Caco-2 (cell line): ENCODE measurements at regions not wholly inside any gene's neighbourhood (a gene's known extent, or its start where the extent isn't known, plus 50 kb on each side); places are given as distances from the start of the nearest gene placed in this dataset.

Experiments used
- BruUV-seq: library from RNA; stranded (reverse); fragments of 400-500 nt; replicated peaks from 2 replicates; lab custom pipeline; 2021; lab: Mats Ljungman, UMichigan
- CTCF ChIA-PET: fragments of 300-600 bp; sonication (Branson Sonifier 250); formaldehyde crosslinking; loops from one replicate; lab custom pipeline; 2022; ENCODE audit warnings: antibody characterized with exemption; lab: Charles Lee
- POLR2A ChIA-PET: fragments of 300-600 bp; sonication (Branson Sonifier 250); formaldehyde crosslinking; loops from one replicate; lab custom pipeline; 2022; ENCODE audit warnings: antibody characterized with exemption; lab: Charles Lee
- DNase-seq, 2 experiments: peaks; one replicate each; pipeline versions ENCODE4 v3.0.0 to v3.0.0-alpha.2; 2020 to 2022
- H3K27me3 ChIP-seq: replicated peaks from 2 replicates; pipeline ENCODE4 v1.6.0; 2011; ENCODE audit warnings: low read length; ENCODE audit not compliant: control insufficient read depth, insufficient read depth
- H3K36me3 ChIP-seq: 2 replicates; pipeline ENCODE4 v1.5.1; 2011; ENCODE audit warnings: low read length; ENCODE audit not compliant: control insufficient read depth, insufficient read depth
- H3K4me1 ChIP-seq: fragments of 250-450 bp; sonication (Bioruptor Pico); 2 replicates; pipeline ENCODE4 v1.5.1; 2020; ENCODE audit warnings: mild to moderate bottlenecking
- H3K4me3 ChIP-seq: 2 replicates; pipeline ENCODE4 v1.5.1; 2011; ENCODE audit warnings: low read depth, mild to moderate bottlenecking, control low read depth, low read length
- H3K9me3 ChIP-seq: fragments of 250-450 bp; sonication (Bioruptor Pico); 2 replicates; pipeline ENCODE4 v1.5.1; 2020; ENCODE audit warnings: mild to moderate bottlenecking, moderate library complexity
- H3K27ac Mint-ChIP-seq: one replicate; pipeline ENCODE4 v1.8.0; 2022; ENCODE audit warnings: mixed read lengths; ENCODE audit not compliant: unreplicated experiment
- H3K27me3 Mint-ChIP-seq: one replicate; pipeline ENCODE4 v1.8.0; 2022; ENCODE audit warnings: mixed read lengths; ENCODE audit not compliant: insufficient read depth, unreplicated experiment
- H3K36me3 Mint-ChIP-seq: one replicate; pipeline ENCODE4 v1.8.0; 2022; ENCODE audit warnings: mild to moderate bottlenecking, mixed read lengths; ENCODE audit not compliant: insufficient read depth, unreplicated experiment
- H3K4me1 Mint-ChIP-seq: one replicate; pipeline ENCODE4 v1.8.0; 2022; ENCODE audit warnings: low read depth, mixed read lengths; ENCODE audit not compliant: unreplicated experiment
- H3K4me3 Mint-ChIP-seq: one replicate; pipeline ENCODE4 v1.8.0; 2022; ENCODE audit warnings: mild to moderate bottlenecking, moderate library complexity, mixed read lengths; ENCODE audit not compliant: unreplicated experiment
- H3K9me3 Mint-ChIP-seq: one replicate; pipeline ENCODE4 v1.8.0; 2022; ENCODE audit warnings: mixed read lengths; ENCODE audit not compliant: unreplicated experiment
- intact Hi-C: fragments of 100-400 bp; cut with micrococcal nuclease; formaldehyde crosslinking; loops from one replicate; pipeline ENCODE4 v1.10.0; 2022; ENCODE audit not compliant: unreplicated experiment
- TF ChIP-seq, protein P1 (sequence below), 2 experiments: fragments of 200-600 bp in 1 of 2; IDR thresholded peaks; 1 replicate in 1 of 2; 2 replicates in 1 of 2; pipeline versions ENCODE4 v1.5.1 to v1.8.0; 2011 to 2022; ENCODE audit warnings: antibody characterized with exemption in 1 of 2, control low read depth in 1 of 2, inconsistent platforms in 1 of 2, low read depth in 1 of 2, low read length in 1 of 2, mild to moderate bottlenecking in 1 of 2, moderate library complexity in 1 of 2; ENCODE audit not compliant: insufficient read depth in 1 of 2, severe bottlenecking in 1 of 2, unreplicated experiment in 1 of 2

DNA sequence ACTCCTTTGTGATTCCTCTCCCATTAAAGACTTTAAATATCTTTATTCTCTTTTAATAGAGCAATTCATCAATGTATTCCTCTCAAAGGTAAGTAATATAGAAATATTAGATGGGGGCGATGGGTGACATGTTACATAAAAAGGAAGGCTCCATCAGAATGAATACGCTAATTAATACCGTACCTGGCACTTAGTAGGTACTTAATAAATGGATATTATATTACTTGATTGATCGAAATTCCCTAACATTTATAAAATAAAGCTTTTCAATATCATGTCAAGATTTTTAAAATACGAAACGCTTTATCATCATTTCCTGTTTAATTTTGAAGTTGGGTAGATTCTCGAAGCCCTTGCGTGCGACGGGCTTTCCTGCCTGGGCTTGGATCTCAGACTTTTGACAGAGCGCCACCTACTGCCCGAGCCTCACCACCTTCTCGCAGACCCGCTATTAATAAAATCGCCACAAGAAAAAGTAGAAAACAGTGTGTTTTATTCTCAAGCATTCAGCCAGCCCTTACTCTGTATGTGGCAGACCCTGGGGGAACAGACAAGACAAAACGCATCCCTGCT lies 99.4 kb downstream of the C5orf15 start:
- H3K36me3 ChIP-seq, result no peaks in the 10 kb centered on the region
- Mint-ChIP-seq H3K27ac (no peak overlapping the region), H3K4me3 (no peak overlapping the region), H3K4me1 (no peaks in the 10 kb centered on the region), H3K9me3 (peaks cover 17% of the 10 kb centered on the region), H3K27me3 (peaks cover 9% of the 10 kb centered on the region), H3K36me3 (no peaks in the 10 kb centered on the region)
- H3K27me3 ChIP-seq, result peaks cover 3% of the 10 kb centered on the region; the same call in 1 of the 2 replicates
- POLR2A ChIA-PET, result no interaction called here
- H3K9me3 ChIP-seq, result no peaks in the 10 kb centered on the region
- no TSS peak for BruUV-seq
- no peaks in the 10 kb centered on the region for H3K4me1 ChIP-seq
- intact Hi-C loops, result loop anchor here (1.0 to 5.0 kb wide), 4 partner anchors 114 to 446 kb away; no protein-coding TSS in a partner anchor
- CTCF ChIA-PET, result interaction anchor here (0.8 to 1.8 kb wide), 6 partner anchors 12 to 448 kb away, joined by 3 to 4 read pairs (median 4); no protein-coding TSS in a partner anchor
- H3K4me3 ChIP-seq, result no peak overlapping the region
- TF ChIP-seq, protein P1, sequence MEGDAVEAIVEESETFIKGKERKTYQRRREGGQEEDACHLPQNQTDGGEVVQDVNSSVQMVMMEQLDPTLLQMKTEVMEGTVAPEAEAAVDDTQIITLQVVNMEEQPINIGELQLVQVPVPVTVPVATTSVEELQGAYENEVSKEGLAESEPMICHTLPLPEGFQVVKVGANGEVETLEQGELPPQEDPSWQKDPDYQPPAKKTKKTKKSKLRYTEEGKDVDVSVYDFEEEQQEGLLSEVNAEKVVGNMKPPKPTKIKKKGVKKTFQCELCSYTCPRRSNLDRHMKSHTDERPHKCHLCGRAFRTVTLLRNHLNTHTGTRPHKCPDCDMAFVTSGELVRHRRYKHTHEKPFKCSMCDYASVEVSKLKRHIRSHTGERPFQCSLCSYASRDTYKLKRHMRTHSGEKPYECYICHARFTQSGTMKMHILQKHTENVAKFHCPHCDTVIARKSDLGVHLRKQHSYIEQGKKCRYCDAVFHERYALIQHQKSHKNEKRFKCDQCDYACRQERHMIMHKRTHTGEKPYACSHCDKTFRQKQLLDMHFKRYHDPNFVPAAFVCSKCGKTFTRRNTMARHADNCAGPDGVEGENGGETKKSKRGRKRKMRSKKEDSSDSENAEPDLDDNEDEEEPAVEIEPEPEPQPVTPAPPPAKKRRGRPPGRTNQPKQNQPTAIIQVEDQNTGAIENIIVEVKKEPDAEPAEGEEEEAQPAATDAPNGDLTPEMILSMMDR (IDR thresholded peaks at IDR 0.05; ENCODE audit: insufficient read depth in 1 of 2, low read depth in 1 of 2, low read length in 1 of 2, severe bottlenecking in 1 of 2, unreplicated experiment in 1 of 2), result peak; percentile 64 to 85
- peak in 1 of 2 experiments; percentile 71 for DNase-seq

DNA sequence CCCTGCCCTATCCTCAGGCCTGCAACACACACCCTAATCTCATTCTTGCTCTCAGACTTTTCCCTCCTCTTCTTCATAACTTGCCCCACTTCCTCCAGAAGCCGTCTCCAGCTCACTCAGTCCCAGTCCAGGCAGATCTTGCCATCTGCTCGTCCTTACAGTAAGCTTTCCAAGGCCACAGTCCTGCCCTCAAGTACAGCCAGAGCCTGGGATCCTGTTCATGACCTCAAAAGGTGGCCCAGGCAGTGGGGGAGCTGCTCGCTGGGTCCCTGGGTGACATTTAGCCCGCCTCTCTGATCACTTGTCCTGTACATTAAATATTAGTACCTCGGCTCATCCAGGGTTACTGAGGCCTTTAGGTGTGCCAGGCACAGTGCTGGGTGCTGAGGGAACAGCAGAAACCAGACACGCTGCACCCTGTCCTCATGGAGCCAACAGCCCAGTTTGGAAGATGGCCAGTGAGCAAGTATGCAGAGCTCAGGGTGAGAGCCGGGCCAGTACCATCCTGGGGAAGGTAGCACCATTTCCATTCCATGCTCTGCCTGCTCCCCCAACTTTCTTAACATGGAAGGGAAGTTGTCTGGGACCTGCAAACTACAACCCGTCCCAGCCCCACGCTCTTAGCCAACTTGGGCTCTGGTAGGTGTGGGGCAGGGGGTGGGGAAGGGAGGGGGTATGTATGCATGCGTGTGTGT lies 100.4 kb downstream of the C5orf15 start:
- BruUV-seq, result no TSS peak
- Histone ChIP-seq H3K27me3 (peaks cover 3% of the 10 kb centered on the region; the same call in 1 of the 2 replicates), H3K9me3 (no peaks in the 10 kb centered on the region), H3K4me3 (no peak overlapping the region), H3K36me3 (no peaks in the 10 kb centered on the region), H3K4me1 (no peaks in the 10 kb centered on the region)
- peaks cover 7% of the 10 kb centered on the region for H3K9me3 Mint-ChIP-seq
- H3K27me3 Mint-ChIP-seq, result peaks cover 9% of the 10 kb centered on the region
- CTCF ChIA-PET, result interaction anchor here (0.6 kb wide), 1 partner anchor 1147 kb away, joined by 3 read pairs; no protein-coding TSS in a partner anchor
- DNase-seq, result no peak
- TF ChIP-seq, protein P1 (IDR thresholded peaks at IDR 0.05; ENCODE audit: insufficient read depth in 1 of 2, low read depth in 1 of 2, low read length in 1 of 2, severe bottlenecking in 1 of 2, unreplicated experiment in 1 of 2), result no peak
- H3K4me1 Mint-ChIP-seq, result no peaks in the 10 kb centered on the region
- no peaks in the 10 kb centered on the region for H3K36me3 Mint-ChIP-seq
- POLR2A ChIA-PET, result no interaction called here
- H3K27ac Mint-ChIP-seq, result no peak overlapping the region
- intact Hi-C loops, result loop anchor here (2.0 to 5.0 kb wide), 2 partner anchors 113 to 381 kb away; no protein-coding TSS in a partner anchor
- no peak overlapping the region for H3K4me3 Mint-ChIP-seq

DNA sequence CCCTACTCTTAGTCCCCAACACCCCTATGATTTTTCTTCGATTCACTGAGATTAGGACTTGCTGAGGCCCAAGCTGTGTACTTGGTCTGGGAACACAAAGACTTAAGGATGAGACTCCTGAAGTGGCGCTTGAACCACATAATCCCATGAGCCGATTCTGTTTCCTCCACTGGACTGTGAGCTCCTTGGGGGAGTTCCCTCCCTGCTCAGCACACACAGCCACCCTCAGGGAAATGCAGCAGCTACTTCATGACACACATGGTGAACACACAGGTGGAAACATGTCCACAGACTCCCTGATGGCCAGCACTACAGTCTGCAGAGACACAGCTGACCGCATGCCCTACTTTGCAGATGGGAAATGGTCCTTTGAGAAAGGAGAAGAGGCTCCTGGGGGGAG lies 101.1 kb downstream of the C5orf15 start:
- Mint-ChIP-seq H3K36me3 (no peaks in the 10 kb centered on the region), H3K9me3 (no peaks in the 10 kb centered on the region), H3K27ac (no peak overlapping the region), H3K4me3 (no peak overlapping the region), H3K27me3 (peaks cover 9% of the 10 kb centered on the region), H3K4me1 (no peaks in the 10 kb centered on the region)
- DNase-seq, result no peak
- Histone ChIP-seq H3K9me3 (no peaks in the 10 kb centered on the region), H3K27me3 (peaks cover 3% of the 10 kb centered on the region; the same call in 1 of the 2 replicates), H3K36me3 (no peaks in the 10 kb centered on the region), H3K4me1 (no peaks in the 10 kb centered on the region), H3K4me3 (no peak overlapping the region)
- intact Hi-C loops, result loop anchor here (5.0 kb wide), 1 partner anchor 380 kb away; no protein-coding TSS in a partner anchor
- CTCF ChIA-PET, result no interaction called here
- POLR2A ChIA-PET, result no interaction called here
- no TSS peak for BruUV-seq
- TF ChIP-seq, protein P1 (IDR thresholded peaks at IDR 0.05; ENCODE audit: insufficient read depth in 1 of 2, low read depth in 1 of 2, low read length in 1 of 2, severe bottlenecking in 1 of 2, unreplicated experiment in 1 of 2), result no peak
